GM21619 (cell line): ENCODE measurements at regions not wholly inside any gene's neighbourhood (a gene's known extent, or its start where the extent isn't known, plus 50 kb on each side); places are given as distances from the start of the nearest gene placed in this dataset.
"Not testable (repeated sequence)": the region's sequence is repeated elsewhere in the genome, so short reads cannot be mapped to it uniquely, and the experiment has no call there.

ENCODE experiments used
- ATAC-seq: cut with Tn5 transposase; IDR thresholded peaks from one replicate; pipeline ENCODE4 v1.9.1; 2021; ENCODE audit not compliant: unreplicated experiment

DNA sequence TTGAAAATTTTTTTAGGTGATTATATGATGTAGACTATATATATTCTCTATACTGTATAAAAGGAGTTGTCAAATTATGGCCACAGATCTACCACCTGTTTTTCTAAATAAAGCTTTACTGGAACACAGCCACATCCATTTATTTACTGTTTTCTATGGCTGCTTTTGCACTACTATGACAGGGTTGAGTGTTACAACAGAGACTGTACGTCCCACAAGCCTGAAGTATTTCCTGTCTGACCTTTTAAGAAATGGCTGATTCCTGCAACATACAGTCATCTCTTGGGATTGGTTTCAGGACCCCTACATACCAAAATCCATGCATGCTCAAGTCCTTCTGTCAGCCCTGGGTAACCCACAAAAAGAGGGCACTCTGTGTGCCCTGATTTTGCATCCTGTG is 508.3 kb downstream of the TSN start:
- ATAC-seq = no peak

DNA sequence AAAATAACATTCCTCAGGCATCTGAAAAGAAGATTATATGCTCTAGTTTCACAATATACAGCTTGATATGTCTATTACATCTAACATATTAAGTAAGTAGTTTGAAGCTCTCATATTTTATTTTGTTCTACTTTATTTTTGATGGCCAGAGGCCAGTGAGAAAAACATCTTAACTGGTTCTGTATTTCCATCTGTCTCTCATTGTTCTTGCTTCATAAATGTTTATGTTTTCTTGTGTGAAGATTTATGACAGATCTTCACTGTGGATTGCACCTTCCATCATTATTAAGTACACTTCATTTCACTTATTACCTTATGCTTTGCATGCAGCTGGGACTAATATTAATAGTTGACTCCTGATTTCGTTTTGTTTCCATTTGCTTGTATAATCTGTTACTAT is 511.2 kb downstream of the TSN start:
- no peak for ATAC-seq

DNA sequence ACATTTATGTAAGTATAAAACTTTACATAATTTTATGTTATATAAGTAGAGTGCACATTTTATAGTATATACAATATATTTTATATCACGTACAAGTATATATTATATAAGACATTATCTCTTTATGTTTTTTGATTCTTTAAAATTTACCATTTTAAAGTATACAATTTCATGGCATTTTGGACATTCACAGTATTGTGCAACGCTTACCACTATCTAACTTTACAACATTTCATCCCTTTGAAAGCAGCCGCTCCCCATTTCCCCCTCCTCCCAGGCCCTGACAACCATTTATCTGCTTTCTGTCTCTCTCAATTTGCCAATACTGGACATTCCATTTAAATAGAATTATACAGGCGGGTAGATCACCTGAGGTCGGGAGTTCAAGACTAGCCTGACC is 512.5 kb downstream of the TSN start:
- no peak for ATAC-seq

DNA sequence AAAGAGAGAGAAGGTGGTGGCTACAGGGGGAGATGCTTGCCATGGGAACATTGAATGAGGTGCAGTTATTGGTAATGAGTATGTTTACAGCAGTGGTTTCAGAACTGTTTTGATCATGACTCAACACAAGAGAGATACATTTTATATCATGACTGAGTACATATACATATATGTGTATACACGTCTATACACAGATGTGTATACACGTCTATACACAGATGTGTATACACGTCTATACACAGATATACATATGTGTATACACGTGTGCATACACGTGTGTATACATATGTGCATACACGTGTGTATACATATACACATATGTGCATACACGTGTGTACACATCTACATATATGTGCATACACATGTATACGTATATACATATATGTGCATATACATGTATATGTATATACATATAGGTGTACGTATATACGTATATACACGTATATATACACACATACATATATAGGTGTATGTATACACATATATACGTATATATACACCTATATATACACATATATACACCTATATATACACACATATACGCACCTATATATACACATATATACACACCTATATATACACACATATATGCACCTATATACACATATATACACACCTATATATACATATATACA is 518.5 kb downstream of the TSN start:
- no peak for ATAC-seq

DNA sequence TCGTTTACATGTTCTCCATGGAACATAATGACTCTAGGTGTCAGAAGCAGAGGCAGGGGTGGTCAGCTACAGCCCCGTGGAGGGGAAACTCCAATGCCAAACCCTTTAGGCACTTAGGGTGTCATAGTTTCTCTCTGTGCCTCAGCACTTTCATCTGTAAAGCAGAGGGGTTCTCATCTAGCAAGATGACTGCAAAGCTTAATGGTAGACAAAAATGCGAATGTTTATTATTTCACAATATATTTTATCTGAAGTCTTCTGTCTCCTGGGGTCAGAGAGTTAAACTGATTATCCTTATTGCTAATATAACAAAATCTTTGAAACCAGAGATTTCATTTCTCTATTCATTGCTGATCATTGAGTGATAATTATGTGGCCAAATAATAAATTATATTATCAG is 522.5 kb downstream of the TSN start:
- ATAC-seq = no peak

DNA sequence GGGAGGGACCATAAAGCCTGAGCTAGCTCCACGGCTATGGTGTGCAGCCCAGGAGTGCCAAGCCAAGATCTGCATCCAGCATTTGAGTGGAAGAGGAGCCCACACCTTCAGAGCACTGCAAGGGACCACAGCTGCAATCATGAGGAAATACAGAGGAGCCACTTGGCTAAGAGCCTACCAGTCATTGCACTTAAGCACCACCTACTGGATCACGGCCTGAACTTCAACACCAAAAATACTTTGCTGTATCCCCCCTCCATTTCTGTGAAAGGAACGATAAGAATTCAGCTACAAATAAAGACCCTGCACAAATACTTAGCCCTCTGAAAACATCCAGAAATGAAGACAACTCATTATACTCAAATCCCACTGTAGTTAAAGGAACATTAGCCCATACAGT is 545.3 kb downstream of the TSN start:
- ATAC-seq = no peak

DNA sequence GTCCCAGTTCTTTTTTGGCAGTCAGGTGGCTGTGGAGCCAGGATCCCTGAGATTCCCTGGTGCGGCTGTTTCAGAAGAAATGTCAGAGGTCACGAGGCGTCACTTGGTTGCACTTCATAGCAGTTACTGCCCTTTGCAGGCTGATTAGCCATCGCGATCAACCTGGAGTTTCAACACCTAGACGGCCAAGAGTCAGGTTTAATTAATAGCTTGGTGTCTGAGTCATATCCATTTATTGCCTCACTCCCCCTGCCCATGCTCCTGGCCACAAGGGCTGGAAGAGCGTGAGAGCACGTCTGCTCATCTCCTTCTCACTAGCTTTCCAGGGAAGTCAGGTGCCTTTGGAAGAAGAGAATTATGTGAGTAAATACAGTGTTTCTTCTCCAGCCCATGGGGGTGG is 552.3 kb downstream of the TSN start:
- ATAC-seq = no peak

DNA sequence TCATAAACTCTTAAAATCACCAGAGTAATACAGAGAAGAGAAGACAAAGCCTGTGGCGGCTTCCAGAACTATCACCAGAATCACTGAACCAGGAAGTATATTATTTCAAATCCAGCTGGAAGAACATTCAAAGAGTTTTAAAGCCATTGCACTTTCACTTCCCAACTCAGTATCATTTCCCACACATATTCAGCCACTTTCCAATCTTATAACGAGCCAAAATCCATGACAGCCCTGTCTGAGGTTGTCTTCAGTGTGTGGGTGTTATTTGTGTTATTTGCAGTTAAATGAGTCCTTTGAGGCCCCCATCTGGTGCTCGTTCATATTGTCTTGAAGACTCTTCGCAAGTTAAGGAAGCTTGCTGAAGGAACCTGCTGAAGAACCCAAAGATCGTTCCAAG is 559.9 kb downstream of the TSN start:
- ATAC-seq = no peak

DNA sequence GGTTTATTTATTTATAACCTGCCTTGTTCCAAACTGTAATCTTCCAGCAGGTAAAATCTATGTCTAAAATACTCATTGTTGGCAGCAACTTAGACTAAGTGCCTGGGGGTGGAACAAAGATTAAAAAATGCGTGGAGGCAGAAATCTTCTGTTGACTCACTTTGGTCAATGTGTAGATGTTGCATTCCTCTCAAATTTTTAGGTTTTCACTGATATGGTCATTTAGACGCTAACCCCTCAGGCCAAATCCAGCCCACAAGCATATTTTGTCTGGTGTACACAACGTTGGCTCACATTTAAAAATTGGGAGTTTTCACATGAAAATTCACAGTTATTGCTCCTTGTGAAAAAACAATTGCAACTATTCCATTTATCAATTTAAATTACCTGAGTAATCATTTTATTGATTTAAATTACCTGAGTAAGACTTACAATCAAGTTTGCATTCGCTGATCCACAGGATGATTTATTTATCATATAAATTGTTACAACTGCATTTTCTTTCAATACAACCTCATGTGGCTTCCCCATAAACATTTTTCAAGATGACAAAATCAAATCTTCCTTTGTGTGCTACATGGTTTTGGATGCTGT is 564.2 kb downstream of the TSN start:
- no peak for ATAC-seq

DNA sequence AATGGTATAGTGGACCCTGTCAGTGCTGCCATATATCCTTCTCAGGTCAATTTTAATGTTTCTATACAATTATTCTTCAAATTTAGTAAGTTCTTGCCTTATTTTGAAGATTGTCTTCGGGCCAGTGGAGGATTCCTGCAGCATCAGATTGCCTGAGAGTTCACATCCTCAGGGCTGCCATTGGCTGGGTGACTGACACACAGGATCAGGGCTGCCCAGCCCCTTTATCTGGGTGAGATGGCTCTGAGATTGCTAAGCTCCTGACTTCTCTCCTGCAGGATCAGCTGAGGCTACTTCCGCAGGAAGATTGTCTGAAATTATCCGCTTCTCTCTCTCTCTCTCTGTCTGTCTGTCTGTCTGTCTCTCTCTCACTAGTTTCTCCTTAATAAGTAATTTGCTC is 567.4 kb downstream of the TSN start:
- ATAC-seq = no peak

DNA sequence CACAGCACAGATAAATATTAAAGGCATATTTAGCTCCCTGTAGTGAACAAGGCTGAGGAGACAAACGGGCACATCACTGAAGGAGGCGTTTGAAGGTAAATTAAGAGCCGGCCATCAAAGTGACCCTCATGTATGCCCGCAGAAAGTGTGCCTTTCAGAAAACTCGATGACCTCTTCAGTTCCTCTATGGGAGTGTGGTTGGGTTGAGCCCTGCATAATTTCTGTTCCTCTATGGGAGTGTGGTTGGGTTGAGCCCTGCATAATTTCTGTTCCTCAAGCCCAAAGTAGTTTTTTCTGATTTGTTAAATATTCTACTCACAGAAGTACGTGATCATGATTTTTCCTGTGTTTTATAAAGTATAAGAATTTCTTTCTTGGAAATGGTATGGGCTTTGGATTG is 568.5 kb downstream of the TSN start:
- no peak for ATAC-seq

DNA sequence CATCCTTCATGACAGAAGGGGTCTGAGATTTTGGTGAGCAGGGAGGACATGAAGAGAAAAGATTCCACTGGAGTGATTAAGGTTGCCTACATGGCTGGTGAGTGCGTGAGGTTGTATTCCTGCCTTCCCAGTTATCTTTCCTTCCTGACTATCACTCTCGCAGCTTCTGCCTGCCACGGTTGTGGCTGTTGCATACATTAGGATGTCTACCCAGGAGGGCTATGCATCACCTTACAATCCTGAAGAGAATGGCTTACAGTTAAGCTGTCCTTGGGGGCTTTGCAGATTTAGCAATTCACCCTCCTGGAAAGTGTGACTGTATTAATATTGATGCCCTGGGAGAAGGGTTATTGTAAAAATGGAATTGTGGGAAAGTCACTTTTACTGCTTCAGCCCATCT is 571.0 kb downstream of the TSN start:
- ATAC-seq = no peak

DNA sequence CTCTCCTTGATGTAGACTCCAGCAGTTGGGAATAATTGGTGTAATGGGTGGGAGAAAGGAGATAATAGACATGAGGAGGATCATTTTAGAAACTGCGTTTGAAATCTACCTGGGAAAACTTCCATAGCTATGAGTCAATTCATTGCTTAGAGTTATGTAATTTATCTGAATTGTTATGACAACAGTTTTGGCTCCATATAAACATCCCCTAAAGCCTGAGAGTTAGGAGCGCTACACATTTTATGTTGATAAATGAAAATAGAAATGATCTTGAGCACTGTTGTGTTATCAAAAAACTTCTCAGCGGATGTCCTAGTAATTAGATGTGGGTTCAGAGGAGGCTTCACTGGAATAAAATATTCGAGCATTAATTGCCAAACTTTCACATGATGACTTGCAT is 573.4 kb downstream of the TSN start:
- no peak for ATAC-seq

DNA sequence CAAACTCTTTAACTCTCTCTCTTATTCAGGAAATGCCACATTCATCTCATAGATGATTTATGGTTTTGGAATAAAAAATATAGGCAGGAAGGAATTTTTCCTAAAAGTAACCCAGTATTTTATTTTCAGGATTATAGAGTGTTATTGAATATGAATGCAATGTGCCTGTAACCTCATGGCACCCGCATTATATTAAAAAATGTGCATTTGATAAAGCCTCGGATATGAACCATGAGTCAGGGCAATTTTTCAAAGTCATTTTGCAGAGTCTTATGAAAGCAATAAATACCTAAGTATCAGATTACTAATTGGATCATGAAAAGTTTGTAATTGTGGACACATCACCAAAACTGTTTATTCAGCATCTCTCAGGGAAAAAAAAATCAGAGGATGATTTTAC is 573.8 kb downstream of the TSN start:
- ATAC-seq = no peak

DNA sequence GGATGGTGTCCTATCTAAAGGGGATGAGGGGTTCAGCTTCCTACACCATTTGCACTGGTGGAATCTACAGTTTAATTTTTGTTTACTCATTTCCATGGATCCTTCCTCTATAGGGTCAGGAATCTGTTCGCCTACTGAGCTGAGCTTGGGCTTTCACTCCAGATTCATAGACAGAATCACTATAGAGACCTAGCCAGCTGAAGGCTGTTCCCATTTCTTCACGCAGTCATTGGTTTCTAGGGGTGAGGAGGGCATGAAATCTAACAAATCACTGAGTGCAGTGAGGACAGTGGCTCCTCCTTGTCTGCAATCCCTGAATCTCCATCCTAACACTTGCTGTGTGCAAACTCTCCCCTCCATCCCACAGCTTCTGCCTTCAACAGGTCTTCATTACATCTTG is 578.5 kb downstream of the TSN start:
- no peak for ATAC-seq

DNA sequence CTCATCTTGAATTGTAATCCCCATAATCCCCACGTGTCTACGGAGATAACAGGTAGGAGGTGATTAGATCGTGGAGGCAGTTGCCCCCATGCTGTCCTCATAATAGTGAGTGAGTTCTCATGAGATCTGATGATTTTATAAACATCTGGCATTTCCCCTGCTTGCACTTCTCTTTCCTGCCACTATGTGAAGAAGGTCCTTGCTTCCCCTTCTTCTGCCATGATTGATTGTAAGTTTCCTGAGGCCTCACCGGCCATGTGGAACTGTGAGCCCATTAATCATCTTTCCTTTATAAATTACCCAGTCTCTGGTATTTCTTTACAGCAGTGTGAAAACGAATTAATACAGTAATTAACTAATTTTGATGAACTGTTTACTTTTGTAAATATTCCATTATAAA is 582.5 kb downstream of the TSN start:
- ATAC-seq = no peak

DNA sequence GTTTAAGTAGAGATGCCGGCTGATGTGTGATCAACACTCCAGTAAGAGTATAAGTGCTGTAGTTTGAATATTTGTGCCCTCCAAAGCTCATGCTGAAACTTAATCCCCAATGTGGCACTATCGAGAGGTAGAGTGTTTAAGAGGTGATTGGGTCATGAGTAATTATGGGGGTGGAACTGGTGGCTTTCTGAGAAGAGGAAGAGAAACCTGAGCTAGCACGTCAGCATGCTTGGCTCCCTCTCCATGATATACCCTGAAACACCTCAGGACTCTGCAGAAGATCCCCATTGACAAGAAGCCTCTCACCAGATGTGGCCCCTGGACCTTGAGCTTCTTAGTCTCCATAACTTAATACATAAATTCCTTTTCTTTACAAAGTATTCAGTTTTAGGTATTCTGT is 584.8 kb downstream of the TSN start:
- peak; percentile 84 for ATAC-seq

DNA sequence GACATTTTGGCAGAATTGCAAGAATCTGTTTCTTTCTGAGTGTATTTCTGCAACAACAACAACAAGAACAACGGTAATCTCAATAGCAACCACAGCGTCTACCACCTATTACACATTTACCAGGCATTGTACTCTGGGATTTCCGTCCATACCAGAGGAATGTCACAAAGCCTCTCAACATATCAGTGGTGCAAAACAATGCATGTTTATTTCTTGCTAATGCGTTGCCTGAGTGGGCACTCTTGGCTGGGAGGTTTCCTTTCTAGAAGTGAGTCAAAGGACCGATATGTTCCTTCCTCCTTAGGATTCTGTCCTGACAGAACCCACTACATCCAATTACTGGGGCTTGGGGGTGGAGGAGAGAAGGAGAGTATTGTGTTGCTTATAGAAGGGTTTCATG is 585.6 kb downstream of the TSN start:
- ATAC-seq = no peak

DNA sequence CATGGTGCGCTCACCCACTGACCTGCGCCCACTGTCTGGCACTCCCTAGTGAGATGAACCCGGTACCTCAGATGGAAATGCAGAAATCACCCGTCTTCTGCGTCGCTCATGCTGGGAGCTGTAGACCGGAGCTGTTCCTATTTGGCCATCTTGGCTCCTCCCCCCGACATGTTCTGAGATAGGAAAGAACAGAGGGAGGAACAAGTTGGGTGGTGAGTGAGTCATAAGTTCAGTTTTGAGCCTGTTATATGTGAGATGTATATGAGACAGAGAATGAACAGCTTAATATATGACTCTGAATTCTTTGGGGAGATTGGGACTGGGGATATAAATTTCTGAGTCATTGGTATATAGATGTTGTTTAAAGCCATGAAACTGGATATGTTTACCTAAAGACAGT is 596.7 kb downstream of the TSN start:
- not testable (repeated sequence) for ATAC-seq

DNA sequence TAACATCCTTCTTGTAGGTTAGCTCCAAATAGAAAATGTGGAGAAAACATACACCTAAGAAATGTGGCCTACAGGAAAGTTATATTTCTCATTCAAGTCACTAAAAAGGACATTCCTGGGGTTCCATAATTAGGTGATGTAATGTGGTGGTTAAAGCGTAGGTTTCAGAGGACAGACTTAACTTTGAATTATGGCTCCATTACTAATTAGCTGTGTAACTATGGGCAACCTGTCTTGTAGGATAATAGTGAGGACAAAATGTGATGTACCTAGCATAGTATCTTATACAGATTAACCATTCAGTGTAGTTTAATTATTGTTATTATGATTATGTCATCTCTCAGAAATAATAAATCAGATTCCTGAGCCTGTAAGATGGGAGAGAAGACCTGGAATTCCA is 602.5 kb downstream of the TSN start:
- no peak for ATAC-seq

DNA sequence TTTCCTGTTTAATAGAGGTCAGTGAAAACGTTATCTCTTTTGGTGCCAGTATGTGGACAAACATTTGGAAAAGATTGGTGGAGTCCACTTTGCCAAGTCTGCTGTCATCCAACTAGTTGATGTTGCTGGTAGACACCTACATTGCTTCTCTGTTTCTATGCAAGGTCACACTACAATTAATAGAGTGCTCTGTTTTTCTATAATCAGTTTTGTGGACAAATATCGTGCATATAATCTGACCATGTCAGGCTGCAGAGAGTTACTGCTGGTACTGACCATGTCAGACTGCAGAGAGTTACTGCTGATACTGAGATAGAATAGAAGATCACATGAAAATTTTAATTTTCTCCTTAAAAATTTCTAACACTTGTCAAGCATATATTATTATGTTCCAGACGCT is 603.3 kb downstream of the TSN start:
- ATAC-seq = no peak

DNA sequence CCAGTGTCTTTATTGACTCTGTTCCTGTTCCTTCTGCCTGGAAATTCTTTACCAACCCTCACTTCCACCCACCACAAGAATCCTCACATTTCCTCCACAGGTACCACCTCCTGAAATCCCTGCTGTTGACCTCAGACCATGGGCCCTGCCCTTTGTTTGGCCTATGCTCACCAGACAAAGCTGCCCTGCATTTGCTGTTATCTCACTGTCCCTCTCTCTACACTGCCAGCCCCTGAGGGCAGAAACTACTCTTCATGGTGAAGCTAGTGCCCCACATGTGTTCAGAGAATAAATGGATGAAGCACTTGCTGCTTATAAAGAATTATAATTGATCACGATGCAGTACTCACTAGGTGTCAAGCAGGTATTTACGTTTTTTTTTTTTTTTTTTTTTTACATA is 608.4 kb downstream of the TSN start:
- ATAC-seq = no peak

DNA sequence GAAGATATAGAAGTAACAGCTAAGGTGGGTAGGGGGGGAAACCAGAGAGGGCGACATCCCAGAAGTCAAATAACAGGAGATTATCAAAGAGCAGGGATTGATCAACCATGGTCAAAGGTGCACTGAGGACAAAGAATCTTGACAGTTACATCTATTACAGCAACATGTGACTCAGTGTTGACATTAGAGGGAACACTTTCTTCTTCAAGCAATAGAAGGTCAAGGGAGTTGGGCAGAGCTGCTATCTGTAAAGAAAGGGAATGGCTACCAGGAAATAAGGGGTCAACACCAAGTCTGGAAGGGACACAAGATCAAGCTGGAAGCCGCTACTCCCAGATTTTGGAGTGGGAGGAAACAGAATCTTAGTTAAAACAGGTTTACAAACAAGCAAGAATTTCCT is 611.0 kb downstream of the TSN start:
- no peak for ATAC-seq
